ENCODE measurements at regions not wholly inside any gene's neighbourhood (a gene's known extent, or its start where the extent isn't known, plus 50 kb on each side); places are given as distances from the start of the nearest gene placed in this dataset.

- DNase-seq (ENCODE audit: extremely low read depth, insufficient read length): no peak
Measured at GRCh38 chr13:76016799-76017400, 380.8 kb downstream of the LMO7 start.

DNA sequence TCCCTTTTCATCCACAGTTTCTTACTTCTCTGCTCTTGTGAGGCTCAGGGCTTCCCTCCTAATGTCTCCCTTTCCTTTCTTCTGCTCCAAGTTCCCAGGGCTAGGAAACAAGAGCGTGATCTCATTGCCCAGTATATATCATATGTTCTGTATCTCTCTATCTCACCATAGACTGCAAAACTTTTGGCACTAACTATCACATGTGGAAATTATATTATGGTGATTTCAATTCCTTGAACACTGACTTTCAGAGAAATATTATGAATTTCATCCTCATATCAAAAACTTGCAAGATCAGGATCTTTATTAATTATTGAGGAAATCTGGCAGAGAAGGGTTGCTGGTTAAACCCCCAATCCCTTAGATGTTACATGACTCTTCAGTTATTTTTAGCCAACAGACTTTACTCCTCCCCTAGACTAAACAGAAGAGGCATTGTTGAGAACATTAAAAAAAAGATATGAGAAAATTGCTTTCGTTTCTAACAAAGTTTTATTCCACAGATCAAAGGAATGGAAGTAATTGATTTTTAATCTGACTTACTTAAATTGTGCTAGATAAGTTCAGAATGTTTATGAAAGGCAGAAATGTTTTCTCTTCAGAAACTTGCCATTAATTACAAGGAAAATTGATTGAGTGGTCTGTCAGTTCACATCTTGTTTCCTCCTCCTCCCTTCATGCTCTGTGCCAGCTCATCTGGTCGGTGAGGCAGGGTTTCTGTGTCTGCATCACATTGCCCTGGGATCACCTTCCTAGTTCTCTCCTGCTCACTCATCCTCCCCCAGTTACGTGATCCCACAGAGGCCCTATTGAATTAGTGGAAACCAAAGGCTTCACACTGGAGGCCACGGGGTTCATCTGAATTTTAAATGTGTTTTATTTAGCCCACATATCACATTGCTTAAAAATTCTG is 378.5 kb downstream of the LMO7 start:
- Histone ChIP-seq H3K4me3 (replicated peaks; ENCODE audit: low read depth, low read length) (no peak overlapping the region), H3K27me3 (replicated peaks; ENCODE audit: control insufficient read depth, insufficient read depth, low read length) (no peaks in the 10 kb centered on the region), H3K36me3 (ENCODE audit: control insufficient read depth, insufficient read depth, low read length) (no peaks in the 10 kb centered on the region)
- DNase-seq (ENCODE audit: extremely low read depth, insufficient read length): no peak
- TF ChIP-seq, protein P1, sequence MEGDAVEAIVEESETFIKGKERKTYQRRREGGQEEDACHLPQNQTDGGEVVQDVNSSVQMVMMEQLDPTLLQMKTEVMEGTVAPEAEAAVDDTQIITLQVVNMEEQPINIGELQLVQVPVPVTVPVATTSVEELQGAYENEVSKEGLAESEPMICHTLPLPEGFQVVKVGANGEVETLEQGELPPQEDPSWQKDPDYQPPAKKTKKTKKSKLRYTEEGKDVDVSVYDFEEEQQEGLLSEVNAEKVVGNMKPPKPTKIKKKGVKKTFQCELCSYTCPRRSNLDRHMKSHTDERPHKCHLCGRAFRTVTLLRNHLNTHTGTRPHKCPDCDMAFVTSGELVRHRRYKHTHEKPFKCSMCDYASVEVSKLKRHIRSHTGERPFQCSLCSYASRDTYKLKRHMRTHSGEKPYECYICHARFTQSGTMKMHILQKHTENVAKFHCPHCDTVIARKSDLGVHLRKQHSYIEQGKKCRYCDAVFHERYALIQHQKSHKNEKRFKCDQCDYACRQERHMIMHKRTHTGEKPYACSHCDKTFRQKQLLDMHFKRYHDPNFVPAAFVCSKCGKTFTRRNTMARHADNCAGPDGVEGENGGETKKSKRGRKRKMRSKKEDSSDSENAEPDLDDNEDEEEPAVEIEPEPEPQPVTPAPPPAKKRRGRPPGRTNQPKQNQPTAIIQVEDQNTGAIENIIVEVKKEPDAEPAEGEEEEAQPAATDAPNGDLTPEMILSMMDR (IDR thresholded peaks at IDR 0.05; ENCODE audit: insufficient read depth, low read length, poor library complexity, severe bottlenecking): no peak

More at GRCh38 chr13:76016799-76017400, 380.8 kb downstream of the LMO7 start:
- Histone ChIP-seq H3K4me3 (replicated peaks; ENCODE audit: low read depth, low read length) (no peak overlapping the region), H3K36me3 (ENCODE audit: control insufficient read depth, insufficient read depth, low read length) (no peaks in the 10 kb centered on the region), H3K27me3 (replicated peaks; ENCODE audit: control insufficient read depth, insufficient read depth, low read length) (no peaks in the 10 kb centered on the region)
- TF ChIP-seq, protein P1 (IDR thresholded peaks at IDR 0.05; ENCODE audit: insufficient read depth, low read length, poor library complexity, severe bottlenecking): peak; percentile 75

- TF ChIP-seq, protein P1 (IDR thresholded peaks at IDR 0.05; ENCODE audit: insufficient read depth, low read length, poor library complexity, severe bottlenecking): no peak
- no peaks in the 10 kb centered on the region for H3K36me3 ChIP-seq (ENCODE audit: control insufficient read depth, insufficient read depth, low read length)
- DNase-seq (ENCODE audit: extremely low read depth, insufficient read length): no peak
- H3K4me3 ChIP-seq (replicated peaks; ENCODE audit: low read depth, low read length): no peak overlapping the region
- H3K27me3 ChIP-seq (replicated peaks; ENCODE audit: control insufficient read depth, insufficient read depth, low read length): no peaks in the 10 kb centered on the region
Measured at GRCh38 chr13:76012091-76012721, 376.1 kb downstream of the LMO7 start.

GRCh38 chr13:76009267-76009890 is 373.2 kb downstream of the LMO7 start:
- DNase-seq (ENCODE audit: extremely low read depth, insufficient read length): no peak
- no peaks in the 10 kb centered on the region for H3K36me3 ChIP-seq (ENCODE audit: control insufficient read depth, insufficient read depth, low read length)
- no peak overlapping the region for H3K4me3 ChIP-seq (replicated peaks; ENCODE audit: low read depth, low read length)
- no peaks in the 10 kb centered on the region for H3K27me3 ChIP-seq (replicated peaks; ENCODE audit: control insufficient read depth, insufficient read depth, low read length)
- TF ChIP-seq, protein P1 (IDR thresholded peaks at IDR 0.05; ENCODE audit: insufficient read depth, low read length, poor library complexity, severe bottlenecking): no peak

DNA sequence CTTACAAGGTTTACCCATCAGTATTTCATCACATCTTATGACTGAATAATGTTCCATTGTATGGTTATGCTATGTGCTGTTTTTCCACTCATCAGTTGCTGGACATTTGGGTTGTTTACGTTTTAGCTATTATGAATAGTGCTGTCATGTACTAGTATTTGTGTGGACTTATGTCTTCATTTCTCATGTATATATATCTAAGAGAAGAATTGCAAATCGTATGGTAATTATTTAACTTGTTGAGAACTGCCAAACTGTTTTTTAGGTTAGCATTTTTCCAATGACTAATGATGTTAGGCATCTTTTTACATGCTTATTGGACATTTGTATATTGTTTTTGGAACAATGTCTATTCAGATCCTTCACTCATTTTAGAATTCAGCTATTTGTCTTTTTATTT is 368.3 kb downstream of the LMO7 start:
- Histone ChIP-seq H3K27me3 (replicated peaks; ENCODE audit: control insufficient read depth, insufficient read depth, low read length) (no peaks in the 10 kb centered on the region), H3K36me3 (ENCODE audit: control insufficient read depth, insufficient read depth, low read length) (no peaks in the 10 kb centered on the region)

More for the DNA sequence above, 368.3 kb downstream of the LMO7 start:
- TF ChIP-seq, protein P1 (IDR thresholded peaks at IDR 0.05; ENCODE audit: insufficient read depth, low read length, poor library complexity, severe bottlenecking): no peak
- no peak for DNase-seq (ENCODE audit: extremely low read depth, insufficient read length)
- no peak overlapping the region for H3K4me3 ChIP-seq (replicated peaks; ENCODE audit: low read depth, low read length)

All from GM06990 (cell line).